Kidney (tissue), 13 donors: ENCODE measurements at regions not wholly inside any gene's neighbourhood (a gene's known extent, or its start where the extent isn't known, plus 50 kb on each side); places are given as distances from the start of the nearest gene placed in this dataset.

Source experiments
- DNase-seq, 5 donors: peaks; one replicate each; pipeline ENCODE4 v3.0.0-alpha.2; 2013 to 2020
- FAIRE-seq: peaks from 2 replicates; lab custom pipeline; 2012; peaks lifted over from hg19 to GRCh38; lab: Jason Lieb, UNC
- H3K27ac ChIP-seq, 2 donors: one replicate each; pipeline ENCODE4 v1.7.0; 2013; ENCODE audit warnings: low read depth in 2 of 2, low read length in 2 of 2, inconsistent platforms in 1 of 2
- H3K27me3 ChIP-seq: one replicate; pipeline ENCODE4 v1.7.1; 2013; ENCODE audit warnings: low read length, inconsistent platforms; ENCODE audit not compliant: control insufficient read depth, insufficient read depth
- H3K36me3 ChIP-seq, 3 donors: one replicate each; pipeline versions ENCODE4 v1.7.0 to v1.7.1; 2013; ENCODE audit warnings: low read length in 3 of 3, control low read depth in 1 of 3, inconsistent platforms in 1 of 3; ENCODE audit not compliant: insufficient read depth in 3 of 3, control insufficient read depth in 2 of 3
- H3K4me1 ChIP-seq, 3 donors: one replicate each; pipeline versions ENCODE4 v1.7.0 to v1.7.1; 2013; ENCODE audit warnings: low read length in 3 of 3, inconsistent platforms in 1 of 3, low read depth in 1 of 3; ENCODE audit not compliant: control insufficient read depth in 2 of 3, insufficient read depth in 2 of 3
- H3K4me3 ChIP-seq, 3 donors: one replicate each; pipeline versions ENCODE4 v1.7.0 to v1.8.1; 2013; ENCODE audit warnings: low read length in 3 of 3, control low read depth in 1 of 3, inconsistent platforms in 1 of 3
- H3K9ac ChIP-seq, 3 donors: one replicate each; pipeline versions ENCODE4 v1.7.0 to v1.7.1; 2013; ENCODE audit warnings: low read length in 3 of 3, control low read depth in 1 of 3, inconsistent platforms in 1 of 3
- H3K9me3 ChIP-seq, 3 donors: one replicate each; pipeline versions ENCODE4 v1.7.0 to v1.7.1; 2013; ENCODE audit warnings: low read length in 3 of 3, control low read depth in 1 of 3, inconsistent platforms in 1 of 3; ENCODE audit not compliant: control insufficient read depth in 2 of 3, insufficient read depth in 1 of 3
- CTCF ChIP-seq: IDR thresholded peaks from 3 replicates; pipeline ENCODE4 v1.5.1; 2012; ENCODE audit warnings: mild to moderate bottlenecking, moderate library complexity, borderline replicate concordance; ENCODE audit not compliant: insufficient read depth; ENCODE audit errors: extremely low read depth
- intact Hi-C: fragments of 100-400 bp; cut with DNase I; formaldehyde crosslinking; loops from one replicate; pipeline ENCODE4 v1.11.1; 2022
- donor health status: control.
- donor health status: control.
- donor health status: control.
- donor health status: control.
- donor health status: control.
- donor health status: DM: yes; HTN: yes; CAD: no.
- donor health status: Normal renal cell carcinoma (clear cell type).

GRCh38 chr22:22171357-22172218 lies 73.0 kb upstream of the VPREB1 start:
- FAIRE-seq (no peak), DNase-seq (peak in 1 of 5 donors; percentile 24)
- intact Hi-C loops, result no loop called here
- no peak overlapping the region for H3K27ac ChIP-seq
- no peaks in the 10 kb centered on the region for H3K4me1 ChIP-seq
- no peaks in the 10 kb centered on the region for H3K9me3 ChIP-seq
- no peaks in the 10 kb centered on the region for H3K36me3 ChIP-seq
- H3K9ac ChIP-seq, result no peak overlapping the region
- TF ChIP-seq CTCF, result peak; percentile 55
- H3K27me3 ChIP-seq, result no peaks in the 10 kb centered on the region
- no peak overlapping the region for H3K4me3 ChIP-seq

GRCh38 chr22:22169923-22170322 lies 74.7 kb upstream of the VPREB1 start:
- no peak for FAIRE-seq
- TF ChIP-seq CTCF, result no peak

GRCh38 chr22:22168941-22169867 lies 75.4 kb upstream of the VPREB1 start:
- intact Hi-C loops, result no loop called here
- Histone ChIP-seq H3K27ac (no peak overlapping the region), H3K36me3 (no peaks in the 10 kb centered on the region), H3K9me3 (no peaks in the 10 kb centered on the region), H3K9ac (no peak overlapping the region), H3K4me1 (no peaks in the 10 kb centered on the region), H3K27me3 (no peaks in the 10 kb centered on the region), H3K4me3 (peak overlapping the region in 1 of 3 donors; percentile 50)
- DNase-seq (no peak), FAIRE-seq (no peak)
- no peak for TF ChIP-seq CTCF

More at GRCh38 chr22:22169923-22170322, 74.7 kb upstream of the VPREB1 start:
- no peak overlapping the region for H3K4me3 ChIP-seq
- no peaks in the 10 kb centered on the region for H3K9me3 ChIP-seq
- no peaks in the 10 kb centered on the region for H3K27me3 ChIP-seq
- no peaks in the 10 kb centered on the region for H3K36me3 ChIP-seq
- intact Hi-C loops, result no loop called here
- no peak for DNase-seq
- H3K9ac ChIP-seq, result no peak overlapping the region
- H3K27ac ChIP-seq, result no peak overlapping the region
- H3K4me1 ChIP-seq, result no peaks in the 10 kb centered on the region
